Superior temporal gyrus (tissue), 1 donor: ENCODE measurements at regions not wholly inside any gene's neighbourhood (a gene's known extent, or its start where the extent isn't known, plus 50 kb on each side); places are given as distances from the start of the nearest gene placed in this dataset.

Experiments
- DNase-seq: peaks from one replicate; pipeline ENCODE4 v3.0.0-alpha.2; 2016; ENCODE audit errors: extremely low spot score

DNA sequence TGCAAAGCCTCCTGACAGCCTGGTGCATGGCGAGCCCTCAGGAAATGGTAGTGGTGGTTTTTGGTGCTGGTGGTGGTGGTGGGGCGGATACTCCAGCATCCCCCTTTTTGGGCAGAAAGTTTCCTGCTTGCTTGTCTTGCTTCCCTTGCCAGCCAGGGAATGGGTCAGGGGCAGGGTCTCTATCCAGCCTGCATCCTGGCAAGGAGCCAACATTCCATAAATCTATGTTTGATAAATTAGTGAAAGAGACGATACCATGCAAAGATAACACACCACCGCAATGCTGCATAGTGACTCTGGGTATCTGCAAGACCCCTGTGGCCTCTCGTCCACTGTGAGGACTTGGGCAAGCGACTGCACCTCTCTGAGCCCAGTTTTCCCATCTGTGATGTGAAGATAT, 246.2 kb downstream of the LRFN2 start:
- no peak for DNase-seq

GRCh38 chr6:40340196-40340595, 247.0 kb downstream of the LRFN2 start:
- no peak for DNase-seq

GRCh38 chr6:40338306-40338705, 248.9 kb downstream of the LRFN2 start:
- DNase-seq: no peak

DNA sequence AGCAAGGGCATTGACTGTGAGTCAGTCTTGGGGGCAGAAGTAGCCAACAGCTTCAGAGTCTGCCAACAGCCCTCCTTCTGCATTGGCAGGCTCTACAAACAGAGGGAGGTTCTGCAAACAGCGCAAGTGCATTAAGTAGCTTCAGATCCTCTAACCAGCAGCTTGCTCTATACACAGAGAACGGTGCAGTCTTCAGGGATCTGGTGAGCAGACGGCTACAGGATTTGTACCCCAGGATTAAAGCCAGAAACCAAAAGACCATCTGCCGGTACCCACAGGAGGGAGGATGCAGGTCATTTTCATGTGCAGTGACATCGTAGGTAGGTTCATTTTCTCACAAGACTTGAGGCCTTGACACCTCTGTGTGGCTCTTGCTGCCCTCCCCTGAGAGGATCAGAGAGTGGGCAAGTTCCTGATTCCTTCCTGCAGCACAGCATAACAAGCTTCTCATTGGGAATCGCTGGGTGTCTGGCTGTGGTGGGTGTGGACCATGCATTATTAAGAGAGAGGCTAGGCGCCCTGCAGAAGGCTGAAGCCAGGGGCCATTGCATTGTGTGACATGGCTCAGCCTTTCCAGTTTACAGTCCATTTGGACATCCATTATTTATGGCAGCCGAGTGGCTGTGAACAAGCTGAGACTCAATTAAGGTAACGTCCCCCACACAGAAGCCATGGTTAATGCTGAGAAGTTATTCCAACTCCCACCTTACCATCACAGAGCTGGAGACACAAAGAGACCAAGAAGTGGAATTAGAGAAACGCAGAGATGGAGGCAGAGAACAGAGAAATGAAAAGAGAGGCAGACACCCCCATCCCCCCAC, 250.0 kb downstream of the LRFN2 start:
- no peak for DNase-seq

- no peak for DNase-seq
Measured at GRCh38 chr6:40336296-40336695, 250.9 kb downstream of the LRFN2 start.

DNA sequence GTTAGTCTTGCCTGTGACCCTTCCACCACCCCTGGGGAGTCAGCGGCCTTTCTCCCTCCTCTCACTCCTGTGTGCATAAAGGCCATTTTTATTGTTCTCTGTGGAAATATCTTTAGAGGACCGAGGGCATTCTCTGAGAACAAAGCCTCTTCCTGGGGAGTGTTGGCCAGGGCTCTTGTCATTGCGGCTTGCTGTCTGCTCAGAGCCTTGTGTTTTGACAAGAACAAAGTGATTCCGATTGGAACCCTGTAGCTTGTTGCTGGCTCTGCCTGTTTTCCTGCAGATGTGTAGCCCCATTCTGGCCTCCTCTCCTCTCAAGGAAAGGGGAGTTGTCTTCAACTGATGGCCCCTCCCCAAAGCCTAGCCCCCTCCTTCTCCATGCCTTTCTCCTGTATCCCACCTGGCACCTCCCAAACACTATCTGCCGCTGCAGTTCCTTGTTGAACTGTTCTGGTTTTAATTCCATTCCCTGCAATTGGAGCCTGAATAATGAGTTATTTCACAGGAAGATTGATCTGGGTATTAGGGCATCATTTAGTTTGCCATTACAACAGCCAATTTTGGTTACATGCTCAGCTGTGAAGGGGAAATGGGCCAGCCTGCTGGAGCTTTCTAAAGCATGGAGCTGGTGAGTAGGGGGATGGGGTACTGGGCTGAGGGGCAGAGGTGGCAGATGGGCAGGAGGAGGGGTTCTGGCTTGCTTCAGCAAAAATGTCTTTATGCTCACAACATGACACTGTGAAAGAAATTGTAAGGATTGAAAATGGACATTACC, 252.5 kb downstream of the LRFN2 start:
- DNase-seq: no peak

DNA sequence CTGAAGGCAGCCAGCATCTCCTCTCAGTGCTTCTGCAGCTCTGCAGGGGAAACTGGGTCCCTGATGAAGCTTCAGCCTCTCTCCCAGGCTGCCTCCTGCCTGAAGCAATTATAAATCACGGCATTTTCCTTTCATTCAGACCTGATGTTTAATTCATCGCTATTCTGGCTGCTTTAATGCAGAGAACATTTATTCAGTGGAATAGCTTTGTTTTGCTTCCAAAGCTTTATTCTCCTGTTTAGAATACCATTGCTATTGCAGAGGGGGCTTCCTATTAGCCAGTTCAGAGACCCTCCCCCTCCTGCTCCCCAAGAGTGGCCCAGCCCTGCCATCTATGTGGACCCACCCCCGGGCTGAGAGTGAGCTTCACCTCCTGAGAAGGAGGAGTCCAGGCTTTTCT, 255.6 kb downstream of the LRFN2 start:
- no peak for DNase-seq

GRCh38 chr6:40330301-40330721, 256.9 kb downstream of the LRFN2 start:
- no peak for DNase-seq

DNA sequence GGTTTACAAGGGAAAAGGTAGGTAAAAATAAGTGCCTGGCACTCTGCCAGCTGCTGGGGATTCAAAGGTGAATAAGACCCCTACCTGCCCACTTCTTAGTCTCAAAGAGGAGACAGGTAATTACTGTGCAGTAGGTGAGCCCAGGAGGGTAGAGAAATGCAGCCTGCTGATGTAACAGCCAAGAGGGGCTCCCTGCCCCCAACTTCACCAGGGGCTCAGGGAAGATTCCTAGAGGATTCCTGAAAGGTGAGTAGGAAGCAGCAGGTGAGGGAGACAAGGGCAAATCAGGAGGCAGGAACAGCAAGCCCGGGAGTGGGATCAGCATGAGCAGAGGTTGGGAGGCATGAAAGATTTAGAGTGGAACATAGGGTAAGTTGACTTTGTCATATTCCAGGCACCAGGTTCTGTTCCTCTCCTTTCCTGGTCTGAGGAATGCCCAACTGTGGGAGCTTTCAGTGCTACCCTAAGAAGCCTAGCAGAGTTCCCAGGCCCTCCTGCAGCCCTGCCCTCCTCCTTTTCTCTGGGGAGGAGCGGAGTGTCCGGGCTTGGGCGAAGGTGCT, 258.1 kb downstream of the LRFN2 start:
- DNase-seq: no peak

GRCh38 chr6:40328386-40328985, 258.7 kb downstream of the LRFN2 start:
- no peak for DNase-seq

DNA sequence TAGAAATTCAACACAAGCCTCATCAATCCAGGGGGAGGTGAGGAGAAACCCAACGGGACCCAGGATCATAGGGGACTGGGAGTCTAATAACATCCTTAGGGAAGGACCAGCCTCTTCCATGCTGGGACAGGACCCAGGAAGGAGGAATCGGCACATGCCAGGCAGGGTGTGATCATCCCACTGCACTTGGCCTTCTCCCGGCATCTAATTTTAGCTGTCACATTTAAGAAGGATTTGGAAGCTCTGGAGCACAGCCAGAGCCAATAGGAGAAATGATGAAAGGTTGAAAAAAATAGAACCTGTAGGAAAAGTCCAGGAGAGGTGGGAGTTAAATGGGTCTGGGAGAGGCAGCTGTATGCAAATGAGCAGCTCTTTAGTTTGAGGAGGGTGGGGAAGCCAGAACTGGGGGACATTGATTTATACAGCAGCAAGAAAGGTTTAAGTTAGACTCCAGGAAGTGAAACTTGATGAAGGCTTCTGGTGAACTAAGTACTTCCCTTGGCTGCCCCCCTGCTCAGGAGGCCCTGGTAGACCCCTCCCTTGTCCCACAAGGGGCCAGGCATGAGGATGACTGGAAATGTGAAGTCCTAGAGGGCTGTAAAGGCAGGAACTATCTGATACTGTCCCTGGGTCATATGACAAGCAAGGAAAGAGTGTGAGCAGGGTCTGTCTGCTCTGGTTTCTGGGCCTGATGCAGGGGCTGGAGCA, 260.3 kb downstream of the LRFN2 start:
- DNase-seq: no peak

- no peak for DNase-seq
Measured at GRCh38 chr6:40325791-40326190, 261.4 kb downstream of the LRFN2 start.

GRCh38 chr6:40325041-40325440, 262.1 kb downstream of the LRFN2 start:
- DNase-seq: no peak

- no peak for DNase-seq
Measured at GRCh38 chr6:40323881-40324634, 263.1 kb downstream of the LRFN2 start.

DNA sequence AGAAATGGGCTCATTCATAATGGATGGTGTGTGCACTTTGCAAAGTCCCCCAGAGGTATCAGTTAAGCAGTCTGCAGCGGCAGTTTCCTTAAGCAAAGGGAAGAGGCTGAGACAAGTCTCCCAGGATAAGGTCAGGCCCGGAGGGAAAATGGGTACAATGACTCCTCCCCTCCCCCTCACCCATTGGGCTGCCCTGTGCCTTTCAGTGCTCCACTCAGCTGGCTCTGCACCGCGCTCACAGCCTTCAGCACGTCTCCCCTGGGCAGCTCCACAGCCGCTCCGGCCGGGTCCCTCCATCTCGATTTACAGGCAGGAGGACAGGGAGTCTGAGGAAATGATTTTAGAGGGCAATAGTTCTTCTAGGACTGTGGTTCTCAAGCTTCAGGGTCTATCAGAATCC, 264.8 kb downstream of the LRFN2 start:
- DNase-seq: no peak

DNA sequence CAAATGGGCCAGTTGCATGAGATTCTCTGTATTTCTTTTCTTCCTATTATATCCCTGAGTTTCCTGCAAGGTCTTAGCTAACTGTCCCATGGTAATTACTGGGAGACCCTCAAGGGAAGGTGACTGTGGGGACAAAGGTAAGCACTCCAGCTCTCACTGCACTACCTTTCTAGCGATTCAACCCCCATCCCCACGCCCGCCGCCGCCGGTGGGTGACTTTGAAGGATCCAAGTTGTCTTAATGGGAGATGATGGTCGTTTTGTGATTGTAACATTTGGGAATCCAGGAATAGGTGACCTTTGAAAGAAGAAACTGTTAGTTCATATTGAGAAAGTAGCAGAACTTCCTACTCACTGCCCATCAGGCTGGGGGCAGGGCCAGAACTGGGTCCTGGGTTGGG, 265.5 kb downstream of the LRFN2 start:
- DNase-seq: no peak

GRCh38 chr6:40320947-40321346, 266.2 kb downstream of the LRFN2 start:
- no peak for DNase-seq

DNA sequence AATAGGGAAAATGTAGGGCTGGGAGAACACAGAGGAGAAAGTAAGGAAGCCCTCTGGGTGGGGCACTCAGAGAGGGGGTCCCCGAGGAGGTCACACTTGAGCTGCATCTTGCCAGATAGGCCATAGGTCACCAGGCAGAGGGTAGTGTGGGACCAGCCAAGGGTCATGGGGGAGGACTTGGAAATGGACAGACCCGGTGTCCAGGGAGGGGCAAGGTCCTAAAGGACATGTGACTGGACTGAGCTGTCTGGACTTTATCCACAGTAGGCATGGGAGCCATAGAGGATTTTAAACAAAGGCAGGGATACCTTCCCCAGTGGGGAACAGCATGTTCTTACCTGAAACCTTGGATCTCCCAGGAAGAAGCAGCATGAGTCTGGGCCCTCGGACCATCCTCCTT, 266.7 kb downstream of the LRFN2 start:
- DNase-seq: no peak

DNA sequence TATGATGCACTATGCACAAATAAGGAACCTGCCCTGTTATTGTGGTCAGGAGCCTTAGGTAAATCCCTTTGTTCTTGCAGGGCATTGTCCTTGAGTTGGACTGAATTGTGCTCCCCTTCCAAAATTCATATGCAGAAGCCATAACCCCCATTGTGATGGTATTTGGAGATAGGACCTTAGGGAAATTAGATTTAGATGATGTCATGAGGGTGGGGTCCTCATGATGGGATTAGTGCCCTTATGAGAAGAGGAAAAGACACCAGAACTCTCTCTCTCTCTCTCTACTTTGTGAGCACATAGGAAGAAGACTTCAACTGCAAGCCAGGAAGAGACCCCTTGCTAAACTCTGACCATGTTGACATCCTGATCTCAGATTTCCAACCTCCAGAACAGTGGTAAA, 268.0 kb downstream of the LRFN2 start:
- no peak for DNase-seq

- DNase-seq: no peak
Measured at GRCh38 chr6:40315060-40315459, 272.1 kb downstream of the LRFN2 start.

GRCh38 chr6:40313582-40313981, 273.6 kb downstream of the LRFN2 start:
- no peak for DNase-seq
